HL-60 (cell line): ENCODE measurements at regions not wholly inside any gene's neighbourhood (a gene's known extent, or its start where the extent isn't known, plus 50 kb on each side); places are given as distances from the start of the nearest gene placed in this dataset.

Experiments
- CTCF ChIP-seq: IDR thresholded peaks from one replicate; pipeline ENCODE4 v1.5.1; 2011; ENCODE audit warnings: low read length, control low read depth, inconsistent platforms; ENCODE audit not compliant: insufficient read depth
- GABPA ChIP-seq: IDR thresholded peaks from 2 replicates; pipeline ENCODE4 v1.6.1; 2012; ENCODE audit warnings: low read depth
- POLR2AphosphoS5 ChIP-seq: IDR thresholded peaks from 2 replicates; pipeline ENCODE4 v1.6.1; 2012; ENCODE audit warnings: low read depth
- REST ChIP-seq: IDR thresholded peaks from 2 replicates; pipeline ENCODE4 v1.6.1; 2012; ENCODE audit warnings: low read depth; ENCODE audit not compliant: insufficient replicate concordance
- SPI1 ChIP-seq: IDR thresholded peaks from 2 replicates; pipeline ENCODE4 v1.6.1; 2012; ENCODE audit warnings: low read depth, mild to moderate bottlenecking, borderline replicate concordance

GRCh38 chr1:67582625-67583461 lies 102.2 kb upstream of the GADD45A start:
- TF ChIP-seq CTCF (no peak), SPI1 (no peak), GABPA (no peak), POLR2AphosphoS5 (no peak), REST (no peak)
